MG63 (cell line): ENCODE measurements at regions not wholly inside any gene's neighbourhood (a gene's known extent, or its start where the extent isn't known, plus 50 kb on each side); places are given as distances from the start of the nearest gene placed in this dataset.

ENCODE experiments used
- DNase-seq: peaks from one replicate; pipeline ENCODE4 v3.0.0-alpha.2; 2020
- H3K27me3 ChIP-seq: fragments of 250-450 bp; sonication (Bioruptor Pico); 2 replicates; pipeline ENCODE4 v1.5.1; 2020; ENCODE audit warnings: mild to moderate bottlenecking, moderate library complexity
- H3K36me3 ChIP-seq: fragments of 250-450 bp; sonication (Bioruptor Pico); 2 replicates; pipeline ENCODE4 v1.5.1; 2020; ENCODE audit warnings: mild to moderate bottlenecking, moderate library complexity
- H3K4me3 ChIP-seq: fragments of 250-450 bp; sonication (Bioruptor Pico); 2 replicates; pipeline ENCODE4 v1.5.1; 2020; ENCODE audit warnings: mild to moderate bottlenecking, moderate library complexity
- H3K9me3 ChIP-seq: fragments of 250-450 bp; sonication (Bioruptor Pico); 2 replicates; pipeline ENCODE4 v1.5.1; 2020; ENCODE audit warnings: mild to moderate bottlenecking, moderate library complexity

DNA sequence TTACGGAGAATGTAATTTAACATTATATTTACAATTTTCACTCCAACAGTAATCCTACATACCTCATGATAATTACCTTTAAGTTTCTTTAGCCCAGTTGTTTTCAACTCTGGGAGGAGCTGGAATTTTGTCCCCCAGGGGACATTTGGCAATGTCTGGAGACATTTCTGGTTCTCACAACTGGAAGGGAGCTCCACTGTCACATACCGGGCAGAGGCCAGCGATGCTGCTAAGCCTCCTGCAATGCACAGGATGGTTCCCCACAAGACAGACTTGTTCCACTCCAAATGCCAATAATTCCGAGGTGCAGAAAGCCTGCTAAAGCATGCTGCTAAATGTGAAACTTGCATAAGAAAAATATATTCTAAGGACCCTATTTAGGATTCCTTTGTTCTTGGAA is 251.1 kb upstream of the IRX5 start:
- H3K4me3 ChIP-seq, result no peak overlapping the region

GRCh38 chr16:54677308-54677950 is 253.2 kb upstream of the IRX5 start:
- H3K9me3 ChIP-seq, result no peaks in the 10 kb centered on the region
- H3K36me3 ChIP-seq, result no peaks in the 10 kb centered on the region
- DNase-seq, result peak; percentile 39
- no peaks in the 10 kb centered on the region; the same call in 1 of the 2 replicates for H3K27me3 ChIP-seq
- no peak overlapping the region for H3K4me3 ChIP-seq

More for the DNA sequence above, 251.1 kb upstream of the IRX5 start:
- Histone ChIP-seq H3K27me3 (no peaks in the 10 kb centered on the region; the same call in 1 of the 2 replicates), H3K9me3 (no peaks in the 10 kb centered on the region), H3K36me3 (no peaks in the 10 kb centered on the region)
- no peak for DNase-seq

DNA sequence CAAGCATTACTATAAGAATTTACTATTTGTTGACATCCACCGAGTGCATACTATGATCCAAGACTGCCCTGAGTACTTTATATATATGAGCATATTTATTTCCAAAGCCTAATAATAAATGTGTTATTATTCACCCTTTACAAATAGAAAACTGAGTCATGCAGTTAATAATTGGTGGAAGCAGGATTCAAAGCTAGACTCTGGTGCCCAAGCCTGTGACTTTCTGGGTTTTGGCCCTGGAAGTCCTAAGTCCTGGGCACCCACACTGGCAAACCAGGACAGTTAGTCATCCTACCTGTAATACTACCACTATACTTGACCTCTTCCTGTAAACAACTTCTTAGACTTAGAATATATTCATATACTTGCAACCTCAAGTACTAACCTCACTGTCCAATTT is 257.4 kb upstream of the IRX5 start:
- DNase-seq, result no peak
- no peaks in the 10 kb centered on the region for H3K9me3 ChIP-seq
- no peaks in the 10 kb centered on the region; the same call in 1 of the 2 replicates for H3K27me3 ChIP-seq

GRCh38 chr16:54672500-54672899 is 258.2 kb upstream of the IRX5 start:
- H3K27me3 ChIP-seq, result no peaks in the 10 kb centered on the region; the same call in 1 of the 2 replicates
- no peaks in the 10 kb centered on the region for H3K9me3 ChIP-seq
- no peak for DNase-seq
- no peaks in the 10 kb centered on the region for H3K36me3 ChIP-seq
- no peak overlapping the region for H3K4me3 ChIP-seq

More for the DNA sequence above, 257.4 kb upstream of the IRX5 start:
- Histone ChIP-seq H3K4me3 (no peak overlapping the region), H3K36me3 (no peaks in the 10 kb centered on the region)

DNA sequence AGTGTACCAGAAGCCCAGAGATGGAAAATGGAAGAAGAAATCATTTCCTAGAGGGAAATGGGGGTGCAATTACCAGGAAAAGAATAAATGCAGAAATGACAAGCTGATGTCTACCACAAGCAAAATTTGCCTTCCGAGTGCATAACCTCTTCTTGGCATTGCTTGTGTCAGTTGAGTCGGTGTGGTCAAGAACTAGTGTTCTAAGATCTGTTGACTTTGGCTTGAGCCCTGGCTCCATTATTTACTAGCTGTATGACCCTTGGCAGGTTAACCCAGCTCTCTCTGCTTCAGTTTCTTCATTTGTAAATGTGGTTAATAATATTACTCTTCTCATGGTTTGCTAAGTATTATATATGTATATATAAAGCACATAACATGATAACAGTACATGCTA is 273.0 kb upstream of the IRX5 start:
- H3K4me3 ChIP-seq, result peak overlapping the region; percentile 6

DNA sequence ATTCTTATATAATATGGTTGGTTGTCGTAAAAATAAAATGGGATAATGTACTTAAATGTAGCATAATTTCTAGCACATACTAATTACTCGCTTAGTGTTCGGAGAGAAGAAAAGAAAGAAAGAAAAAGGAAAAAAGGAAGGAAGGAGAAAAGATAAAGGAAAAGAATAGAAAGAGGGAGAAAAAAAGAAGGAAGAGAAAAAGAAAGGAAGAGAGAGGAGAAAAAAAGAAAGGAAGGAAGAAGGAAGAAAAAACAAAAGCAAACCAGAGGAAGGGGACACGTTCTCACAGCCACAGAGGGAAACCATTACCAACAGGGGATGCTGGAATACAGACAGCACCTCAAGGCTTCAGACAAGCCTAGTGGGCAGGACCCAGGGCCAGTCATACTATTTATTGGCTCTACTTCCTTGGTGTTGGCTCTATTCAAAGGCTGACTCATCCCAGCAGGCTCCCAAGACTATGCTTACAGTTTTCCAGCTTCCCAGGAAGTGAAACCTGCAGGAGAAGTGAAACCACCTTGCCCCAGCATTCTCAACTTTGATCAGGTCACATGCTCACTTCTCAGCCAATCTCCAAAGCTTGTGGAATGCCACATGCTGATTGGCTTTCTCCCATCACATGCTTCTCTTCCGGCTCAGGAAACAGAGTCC is 273.5 kb upstream of the IRX5 start:
- DNase-seq, result peak; percentile 97
- Histone ChIP-seq H3K9me3 (peaks cover 4% of the 10 kb centered on the region; the same call in 1 of the 2 replicates), H3K27me3 (no peaks in the 10 kb centered on the region), H3K36me3 (no peaks in the 10 kb centered on the region), H3K4me3 (peak overlapping the region; percentile 6)

More for the DNA sequence above, 273.0 kb upstream of the IRX5 start:
- H3K9me3 ChIP-seq, result peaks cover 7% of the 10 kb centered on the region
- H3K36me3 ChIP-seq, result no peaks in the 10 kb centered on the region
- peak; percentile 65 for DNase-seq
- no peaks in the 10 kb centered on the region; the same call in 1 of the 2 replicates for H3K27me3 ChIP-seq

DNA sequence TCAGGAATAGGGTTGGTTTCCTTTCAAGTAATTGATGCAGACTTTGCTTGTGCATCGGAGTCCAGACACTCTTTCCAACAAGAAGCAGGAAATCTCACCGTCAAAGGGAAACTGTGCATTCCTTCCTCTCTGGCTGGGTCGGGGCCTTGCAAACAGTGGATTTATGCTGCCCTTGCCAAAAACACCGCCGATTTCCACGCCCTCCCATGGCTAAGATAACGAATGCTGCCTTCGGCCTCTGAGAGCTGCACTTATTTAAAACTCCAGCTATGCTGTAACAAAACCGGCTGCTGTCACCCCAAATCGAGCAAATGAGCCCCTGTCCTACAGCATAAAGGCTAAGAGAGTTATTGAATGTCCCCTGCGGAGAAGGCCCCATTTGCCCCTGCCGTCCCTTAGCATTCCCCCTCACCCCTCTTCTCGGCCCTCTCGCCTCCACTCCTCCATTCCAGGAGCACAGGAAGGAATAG is 275.5 kb upstream of the IRX5 start:
- DNase-seq, result no peak
- Histone ChIP-seq H3K4me3 (no peak overlapping the region), H3K9me3 (peaks cover 4% of the 10 kb centered on the region; the same call in 1 of the 2 replicates), H3K27me3 (no peaks in the 10 kb centered on the region), H3K36me3 (no peaks in the 10 kb centered on the region)

- Histone ChIP-seq H3K36me3 (no peaks in the 10 kb centered on the region), H3K27me3 (no peaks in the 10 kb centered on the region), H3K9me3 (peaks cover 3% of the 10 kb centered on the region; the same call in 1 of the 2 replicates), H3K4me3 (no peak overlapping the region)
- no peak for DNase-seq
These were observed 276.2 kb upstream of the IRX5 start for GRCh38 chr16:54654429-54654828.

- Histone ChIP-seq H3K27me3 (no peaks in the 10 kb centered on the region), H3K4me3 (no peak overlapping the region), H3K9me3 (peaks cover under 1% of the 10 kb centered on the region; the same call in 1 of the 2 replicates), H3K36me3 (no peaks in the 10 kb centered on the region)
- peak; percentile 86 for DNase-seq
These were observed 278.4 kb upstream of the IRX5 start for GRCh38 chr16:54652201-54652770.

DNA sequence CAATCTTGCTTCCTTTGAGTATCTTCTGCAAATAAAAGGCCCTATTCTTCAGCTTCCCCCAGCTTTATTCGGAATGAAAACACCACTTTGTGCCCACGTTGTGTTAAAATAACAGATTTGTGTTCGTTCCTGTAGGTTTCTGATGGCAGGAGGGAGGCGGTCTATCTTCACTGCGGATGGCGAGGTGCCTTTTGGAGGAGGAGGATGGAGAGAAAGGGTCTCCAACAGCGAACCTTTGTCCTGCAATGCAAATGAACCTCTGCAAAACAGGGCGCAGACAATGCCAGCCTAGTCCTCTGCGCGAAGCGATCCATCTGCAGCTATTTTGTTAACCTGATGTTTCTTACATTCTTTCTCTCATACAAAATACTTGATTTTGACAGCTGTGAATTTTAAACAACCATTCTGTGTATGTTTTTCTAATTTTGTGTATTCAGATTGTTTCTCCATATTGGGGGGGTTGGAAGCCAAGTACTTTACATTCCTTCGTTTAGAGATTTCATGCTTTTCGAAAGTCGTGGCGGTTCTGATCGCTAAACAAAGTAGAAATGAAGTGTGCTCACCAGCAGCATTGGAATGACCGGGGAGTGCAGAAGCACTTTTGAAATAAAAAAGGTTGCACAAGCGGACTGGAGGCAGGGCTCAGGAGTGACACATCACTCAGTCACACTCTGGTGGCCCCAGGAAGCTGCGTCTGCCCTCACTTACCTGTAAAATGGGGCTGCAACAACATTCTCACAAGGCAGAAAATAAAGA is 279.0 kb upstream of the IRX5 start:
- no peak overlapping the region for H3K4me3 ChIP-seq
- H3K36me3 ChIP-seq, result no peaks in the 10 kb centered on the region
- peak; percentile 35 for DNase-seq
- peaks cover 5% of the 10 kb centered on the region for H3K9me3 ChIP-seq
- no peaks in the 10 kb centered on the region for H3K27me3 ChIP-seq

GRCh38 chr16:54649876-54650275 is 280.8 kb upstream of the IRX5 start:
- Histone ChIP-seq H3K36me3 (no peaks in the 10 kb centered on the region), H3K27me3 (no peaks in the 10 kb centered on the region), H3K4me3 (no peak overlapping the region), H3K9me3 (peaks cover 11% of the 10 kb centered on the region)
- DNase-seq, result peak; percentile 41

DNA sequence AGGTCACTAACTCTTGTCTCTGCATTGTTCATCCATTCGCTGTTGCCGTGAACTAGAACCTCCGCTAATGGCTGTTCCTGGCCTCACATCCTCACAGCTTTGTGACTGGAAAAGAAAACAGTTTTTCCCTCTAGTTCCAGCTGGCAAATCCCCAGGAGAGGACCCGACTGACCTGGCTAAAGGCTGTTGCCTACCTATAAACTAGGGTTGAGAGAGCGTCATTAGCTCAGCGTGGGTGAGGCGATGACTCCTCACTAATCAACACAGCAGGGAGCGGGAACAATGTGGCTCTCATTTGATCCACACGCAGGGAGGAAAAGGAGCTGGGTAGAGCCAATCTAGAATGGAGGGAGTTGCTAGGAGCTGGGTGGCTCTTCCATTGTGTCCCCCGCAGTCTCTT is 282.1 kb upstream of the IRX5 start:
- Histone ChIP-seq H3K27me3 (no peaks in the 10 kb centered on the region), H3K9me3 (peaks cover 11% of the 10 kb centered on the region), H3K36me3 (no peaks in the 10 kb centered on the region), H3K4me3 (no peak overlapping the region)
- DNase-seq, result peak; percentile 46

- peaks cover 11% of the 10 kb centered on the region for H3K9me3 ChIP-seq
- peak; percentile 88 for DNase-seq
- no peak overlapping the region for H3K4me3 ChIP-seq
- H3K36me3 ChIP-seq, result no peaks in the 10 kb centered on the region
- H3K27me3 ChIP-seq, result no peaks in the 10 kb centered on the region
These were observed 282.9 kb upstream of the IRX5 start for GRCh38 chr16:54647725-54648221.

GRCh38 chr16:54647216-54647615 is 283.4 kb upstream of the IRX5 start:
- Histone ChIP-seq H3K27me3 (no peaks in the 10 kb centered on the region), H3K36me3 (no peaks in the 10 kb centered on the region), H3K9me3 (peaks cover 11% of the 10 kb centered on the region), H3K4me3 (no peak overlapping the region)
- peak; percentile 70 for DNase-seq

- no peaks in the 10 kb centered on the region for H3K36me3 ChIP-seq
- H3K9me3 ChIP-seq, result peaks cover 11% of the 10 kb centered on the region
- H3K27me3 ChIP-seq, result peaks cover 2% of the 10 kb centered on the region; the same call in 1 of the 2 replicates
- no peak overlapping the region for H3K4me3 ChIP-seq
- no peak for DNase-seq
These were observed 285.3 kb upstream of the IRX5 start for GRCh38 chr16:54645345-54645744.

GRCh38 chr16:54636221-54636793 is 294.4 kb upstream of the IRX5 start:
- H3K4me3 ChIP-seq, result no peak overlapping the region
- H3K36me3 ChIP-seq, result no peaks in the 10 kb centered on the region
- H3K27me3 ChIP-seq, result peaks cover 2% of the 10 kb centered on the region; the same call in 1 of the 2 replicates
- no peaks in the 10 kb centered on the region for H3K9me3 ChIP-seq
- no peak for DNase-seq
